Testis (tissue), 2 donors: ENCODE measurements at regions not wholly inside any gene's neighbourhood (a gene's known extent, or its start where the extent isn't known, plus 50 kb on each side); places are given as distances from the start of the nearest gene placed in this dataset.

Source experiments
- POLR2A ChIP-seq: fragments of 450-650 bp; IDR thresholded peaks from one replicate; pipeline ENCODE4 v1.6.1; 2017; ENCODE audit warnings: antibody characterized with exemption, mild to moderate bottlenecking, moderate library complexity
- TF ChIP-seq, protein P1 (sequence below), 3 experiments: fragments of 450-650 bp in 2 of 3; fragments of 200-600 bp in 1 of 3; sonication (generic) in 1 of 3; IDR thresholded peaks; one replicate each; pipeline ENCODE4 v1.5.1; 2016 to 2019; ENCODE audit warnings: antibody characterized with exemption in 3 of 3, mild to moderate bottlenecking in 2 of 3, moderate library complexity in 1 of 3

- no peak for TF ChIP-seq POLR2A
- TF ChIP-seq, protein P1, sequence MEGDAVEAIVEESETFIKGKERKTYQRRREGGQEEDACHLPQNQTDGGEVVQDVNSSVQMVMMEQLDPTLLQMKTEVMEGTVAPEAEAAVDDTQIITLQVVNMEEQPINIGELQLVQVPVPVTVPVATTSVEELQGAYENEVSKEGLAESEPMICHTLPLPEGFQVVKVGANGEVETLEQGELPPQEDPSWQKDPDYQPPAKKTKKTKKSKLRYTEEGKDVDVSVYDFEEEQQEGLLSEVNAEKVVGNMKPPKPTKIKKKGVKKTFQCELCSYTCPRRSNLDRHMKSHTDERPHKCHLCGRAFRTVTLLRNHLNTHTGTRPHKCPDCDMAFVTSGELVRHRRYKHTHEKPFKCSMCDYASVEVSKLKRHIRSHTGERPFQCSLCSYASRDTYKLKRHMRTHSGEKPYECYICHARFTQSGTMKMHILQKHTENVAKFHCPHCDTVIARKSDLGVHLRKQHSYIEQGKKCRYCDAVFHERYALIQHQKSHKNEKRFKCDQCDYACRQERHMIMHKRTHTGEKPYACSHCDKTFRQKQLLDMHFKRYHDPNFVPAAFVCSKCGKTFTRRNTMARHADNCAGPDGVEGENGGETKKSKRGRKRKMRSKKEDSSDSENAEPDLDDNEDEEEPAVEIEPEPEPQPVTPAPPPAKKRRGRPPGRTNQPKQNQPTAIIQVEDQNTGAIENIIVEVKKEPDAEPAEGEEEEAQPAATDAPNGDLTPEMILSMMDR (IDR thresholded peaks at IDR 0.05): peak in 2 of 3 experiments; percentile 33 to 62
Measured at GRCh38 chr12:65602610-65603295, 221.5 kb upstream of the HMGA2 start.
